ENCODE measurements at regions not wholly inside any gene's neighbourhood (a gene's known extent, or its start where the extent isn't known, plus 50 kb on each side); places are given as distances from the start of the nearest gene placed in this dataset.

- TF ChIP-seq EP300 (IDR thresholded peaks at IDR 0.05) (no peak), CTCF (IDR thresholded peaks at IDR 0.05) (no peak), POLR2AphosphoS5 (IDR thresholded peaks at IDR 0.05) (no peak)
These were observed 149.2 kb upstream of the ASIC2 start for GRCh38 chr17:33442320-33442719.
